Gastroesophageal sphincter (tissue), 3 donors: ENCODE measurements at regions not wholly inside any gene's neighbourhood (a gene's known extent, or its start where the extent isn't known, plus 50 kb on each side); places are given as distances from the start of the nearest gene placed in this dataset.

ENCODE experiments used
- CTCF ChIP-seq, 4 experiments: fragments of 200-600 bp in 2 of 4; fragments of 450-650 bp in 2 of 4; sonication (generic) in 1 of 4; IDR thresholded peaks; one replicate each; pipeline ENCODE4 v1.5.1; 2017 to 2019; ENCODE audit warnings: antibody characterized with exemption in 4 of 4, mild to moderate bottlenecking in 2 of 4, moderate library complexity in 2 of 4
- EP300 ChIP-seq: sonication (generic); formaldehyde crosslinking; IDR thresholded peaks from one replicate; pipeline ENCODE4 v1.6.1; 2017; ENCODE audit warnings: antibody characterized with exemption, mild to moderate bottlenecking
- POLR2A ChIP-seq, 2 donors: fragments of 450-650 bp; IDR thresholded peaks; one replicate each; pipeline ENCODE4 v1.6.1; 2017; ENCODE audit warnings: antibody characterized with exemption in 2 of 2, mild to moderate bottlenecking in 2 of 2, moderate library complexity in 1 of 2
- POLR2AphosphoS5 ChIP-seq: sonication (generic); formaldehyde crosslinking; IDR thresholded peaks from one replicate; pipeline ENCODE4 v1.6.1; 2017; ENCODE audit warnings: antibody characterized with exemption

- TF ChIP-seq CTCF (IDR thresholded peaks at IDR 0.05) (no peak), POLR2AphosphoS5 (no peak), POLR2A (IDR thresholded peaks at IDR 0.05) (no peak), EP300 (no peak)
Measured at GRCh38 chr3:106193876-106194275, 325.1 kb upstream of the CBLB start.
